ENCODE measurements at regions not wholly inside any gene's neighbourhood (a gene's known extent, or its start where the extent isn't known, plus 50 kb on each side); places are given as distances from the start of the nearest gene placed in this dataset.

- TF ChIP-seq CTCF (IDR thresholded peaks at IDR 0.05) = no peak
- no peak for TF ChIP-seq POLR2A (IDR thresholded peaks at IDR 0.05)
- TF ChIP-seq EP300 (IDR thresholded peaks at IDR 0.05) = no peak
- no peak overlapping the region for H3K27ac ChIP-seq
- H3K9me3 ChIP-seq = no peaks in the 10 kb centered on the region
- peaks cover 0 to 18% of the 10 kb centered on the region in 2 donors for H3K27me3 ChIP-seq
- no peaks in the 10 kb centered on the region for H3K4me1 ChIP-seq
- DNase-seq (ENCODE audit: low spot score in 2 of 2) = no peak
- H3K36me3 ChIP-seq = no peaks in the 10 kb centered on the region
- 77 to 87% methylated on average over 5 of the region's 5 CpGs for WGBS, 2 donors
- H3K4me3 ChIP-seq = no peak overlapping the region
Measured at GRCh38 chr7:155220903-155221302, 76.8 kb upstream of the INSIG1 start.

- H3K36me3 ChIP-seq = no peaks in the 10 kb centered on the region
- H3K27me3 ChIP-seq = peaks cover 0 to 17% of the 10 kb centered on the region in 2 donors
- DNase-seq (ENCODE audit: low spot score in 2 of 2) = no peak
- H3K9me3 ChIP-seq = no peaks in the 10 kb centered on the region
- 78 to 87% methylated on average over 4 of the region's 4 CpGs for WGBS, 2 donors
- no peak overlapping the region for H3K4me3 ChIP-seq
- H3K4me1 ChIP-seq = no peaks in the 10 kb centered on the region
- no peak overlapping the region for H3K27ac ChIP-seq
- no peak for TF ChIP-seq EP300 (IDR thresholded peaks at IDR 0.05)
- TF ChIP-seq CTCF (IDR thresholded peaks at IDR 0.05) = no peak
- TF ChIP-seq POLR2A (IDR thresholded peaks at IDR 0.05) = no peak
Measured at GRCh38 chr7:155221547-155221946, 76.1 kb upstream of the INSIG1 start.

GRCh38 chr7:155222061-155222460 is 75.6 kb upstream of the INSIG1 start:
- TF ChIP-seq CTCF (IDR thresholded peaks at IDR 0.05) (no peak), POLR2A (IDR thresholded peaks at IDR 0.05) (no peak), EP300 (IDR thresholded peaks at IDR 0.05) (no peak)
- no peak for DNase-seq (ENCODE audit: low spot score in 2 of 2)
- no peaks in the 10 kb centered on the region for H3K36me3 ChIP-seq
- H3K27ac ChIP-seq = no peak overlapping the region
- H3K27me3 ChIP-seq = peaks cover 0 to 17% of the 10 kb centered on the region in 2 donors
- no peaks in the 10 kb centered on the region for H3K9me3 ChIP-seq
- H3K4me1 ChIP-seq = no peaks in the 10 kb centered on the region
- 75 to 81% methylated on average over 2 of the region's 2 CpGs for WGBS, 2 donors
- H3K4me3 ChIP-seq = no peak overlapping the region

GRCh38 chr7:155222573-155222972 is 75.1 kb upstream of the INSIG1 start:
- Histone ChIP-seq H3K9me3 (no peaks in the 10 kb centered on the region), H3K4me3 (no peak overlapping the region), H3K4me1 (no peaks in the 10 kb centered on the region), H3K27ac (no peak overlapping the region), H3K27me3 (peaks cover 0 to 13% of the 10 kb centered on the region in 2 donors), H3K36me3 (no peaks in the 10 kb centered on the region)
- 89 to 96% methylated on average over 5 of the region's 5 CpGs for WGBS, 2 donors
- TF ChIP-seq CTCF (IDR thresholded peaks at IDR 0.05) (no peak), EP300 (IDR thresholded peaks at IDR 0.05) (no peak), POLR2A (IDR thresholded peaks at IDR 0.05) (no peak)
- DNase-seq (ENCODE audit: low spot score in 2 of 2) = no peak

- Histone ChIP-seq H3K36me3 (no peaks in the 10 kb centered on the region), H3K9me3 (no peaks in the 10 kb centered on the region), H3K4me1 (no peaks in the 10 kb centered on the region), H3K4me3 (no peak overlapping the region), H3K27ac (no peak overlapping the region), H3K27me3 (peaks cover 0 to 13% of the 10 kb centered on the region in 2 donors)
- DNase-seq (ENCODE audit: low spot score in 2 of 2) = no peak
- 89 to 93% methylated on average over 12 of the region's 12 CpGs for WGBS, 2 donors
- TF ChIP-seq POLR2A (IDR thresholded peaks at IDR 0.05) = no peak
- no peak for TF ChIP-seq CTCF (IDR thresholded peaks at IDR 0.05)
- TF ChIP-seq EP300 (IDR thresholded peaks at IDR 0.05) = no peak
Measured at GRCh38 chr7:155223021-155223420, 74.7 kb upstream of the INSIG1 start.
